GM12873 (cell line): ENCODE measurements at regions not wholly inside any gene's neighbourhood (a gene's known extent, or its start where the extent isn't known, plus 50 kb on each side); places are given as distances from the start of the nearest gene placed in this dataset.

Source experiments
- CTCF ChIP-seq: IDR thresholded peaks from 2 replicates; pipeline ENCODE4 v1.5.1; 2012; ENCODE audit warnings: low read depth, mild to moderate bottlenecking, moderate library complexity, low read length, control low read depth; ENCODE audit not compliant: insufficient read depth; ENCODE audit errors: missing control alignments

GRCh38 chr12:125978286-125978685, 913.1 kb downstream of the AACS start:
- TF ChIP-seq CTCF = no peak

- TF ChIP-seq CTCF = no peak
Observed at GRCh38 chr12:125981610-125982253, 916.5 kb downstream of the AACS start.

GRCh38 chr12:125983094-125983783, 918.0 kb downstream of the AACS start:
- TF ChIP-seq CTCF = no peak

- no peak for TF ChIP-seq CTCF
Observed at GRCh38 chr12:125983784-125984500, 918.7 kb downstream of the AACS start.

DNA sequence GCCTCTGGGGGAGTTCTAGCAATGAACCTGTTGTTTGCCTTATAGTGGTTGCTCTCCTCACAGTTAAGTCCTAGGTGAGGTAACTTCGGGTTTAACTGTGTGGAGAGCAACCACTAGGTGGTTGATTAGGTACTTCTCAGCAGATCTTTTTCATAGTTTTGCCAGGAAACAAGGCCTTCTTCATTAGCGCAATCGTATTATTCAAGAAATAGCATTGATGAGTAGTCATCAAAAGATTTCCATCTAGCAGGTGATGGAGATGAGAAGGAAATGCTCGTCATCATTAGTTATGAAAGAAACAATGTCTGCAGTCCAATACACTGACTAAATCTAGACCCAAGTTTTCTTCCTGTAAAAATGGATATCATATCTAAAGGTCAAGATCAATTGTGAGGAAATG, 923.3 kb downstream of the AACS start:
- no peak for TF ChIP-seq CTCF

- TF ChIP-seq CTCF = no peak
Observed at GRCh38 chr12:125989696-125990095, 924.5 kb downstream of the AACS start.

DNA sequence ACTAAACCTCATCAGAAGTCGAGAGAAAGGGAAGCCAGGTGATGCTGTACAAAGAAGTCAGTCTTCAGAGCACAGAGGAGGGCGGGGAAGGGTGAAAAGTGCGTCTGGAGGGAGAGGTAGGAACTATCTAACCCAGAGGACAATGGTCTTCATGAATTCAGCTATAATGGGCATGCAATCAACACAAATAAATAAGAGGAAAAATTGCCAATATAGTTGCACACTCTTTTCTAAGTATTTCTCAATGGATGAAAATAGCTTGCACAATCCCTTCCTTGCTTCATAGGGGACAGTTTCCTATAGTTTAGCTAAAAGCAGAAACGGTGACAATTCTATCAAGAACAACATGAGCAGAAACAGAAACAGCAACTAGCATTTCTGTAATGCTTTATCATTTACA, 931.2 kb downstream of the AACS start:
- no peak for TF ChIP-seq CTCF
